Upper lobe of left lung (tissue), 4 donors: ENCODE measurements at regions not wholly inside any gene's neighbourhood (a gene's known extent, or its start where the extent isn't known, plus 50 kb on each side); places are given as distances from the start of the nearest gene placed in this dataset.

Experiments
- CTCF ChIP-seq, 6 experiments: fragments of 450-650 bp in 4 of 6; fragments of 200-600 bp in 2 of 6; sonication (generic) in 2 of 6; IDR thresholded peaks; one replicate each; pipeline ENCODE4 v1.5.1; 2016 to 2019; ENCODE audit warnings: antibody characterized with exemption in 6 of 6
- EP300 ChIP-seq, 4 donors: sonication (generic); formaldehyde crosslinking; IDR thresholded peaks; one replicate each; pipeline ENCODE4 v1.5.1; 2017; ENCODE audit warnings: antibody characterized with exemption in 4 of 4, control low read depth in 2 of 4
- POLR2A ChIP-seq, 4 donors: fragments of 450-650 bp; IDR thresholded peaks; one replicate each; pipeline ENCODE4 v1.5.1; 2016 to 2017; ENCODE audit warnings: antibody characterized with exemption in 4 of 4, mild to moderate bottlenecking in 2 of 4

GRCh38 chr14:41071351-41071750 lies 535.3 kb upstream of the LRFN5 start:
- no peak for TF ChIP-seq CTCF (IDR thresholded peaks at IDR 0.05)
- no peak for TF ChIP-seq EP300 (IDR thresholded peaks at IDR 0.05)
- no peak for TF ChIP-seq POLR2A (IDR thresholded peaks at IDR 0.05)
